ENCODE measurements at regions not wholly inside any gene's neighbourhood (a gene's known extent, or its start where the extent isn't known, plus 50 kb on each side); places are given as distances from the start of the nearest gene placed in this dataset.

DNA sequence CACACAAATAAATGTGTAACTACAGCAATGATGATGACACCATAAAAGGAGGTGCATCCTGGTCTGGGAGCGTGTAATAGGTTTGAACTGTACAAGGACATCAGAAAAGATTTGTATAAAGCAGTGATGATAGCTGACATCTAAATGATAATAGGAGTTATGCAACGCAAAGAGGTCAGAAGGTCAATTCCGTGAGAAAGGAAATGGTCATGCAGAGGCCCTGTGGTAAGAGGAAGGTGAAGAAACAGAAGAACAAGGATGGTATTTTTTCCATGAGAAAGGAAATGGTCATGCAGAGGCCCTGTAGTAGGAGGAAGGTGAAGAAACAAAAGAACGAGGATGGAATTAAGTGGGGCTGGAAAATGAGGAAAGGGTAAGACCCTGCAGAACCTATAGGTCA, 106.7 kb upstream of the TMPO start:
- no peak for DNase-seq

GRCh38 chr12:98409548-98409947, 105.8 kb upstream of the TMPO start:
- no peak for DNase-seq

DNA sequence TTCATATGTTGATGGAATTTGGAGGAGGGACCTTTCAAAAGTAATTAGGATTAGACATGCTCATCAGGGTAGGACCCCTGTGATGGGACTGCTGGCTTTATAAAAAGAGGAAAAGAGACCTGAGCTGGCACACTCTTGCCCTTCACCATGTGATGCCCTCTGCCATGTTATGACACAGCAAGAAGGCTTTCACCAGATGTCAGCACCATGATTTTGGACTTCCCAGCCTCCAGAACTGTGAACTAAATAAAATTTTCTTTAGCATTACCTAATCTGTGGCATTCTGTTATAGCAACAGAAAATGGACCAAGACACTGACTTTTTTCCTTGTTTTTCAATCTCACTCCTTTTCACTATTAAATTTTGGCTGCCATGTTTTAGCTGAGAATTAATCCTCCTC, 105.0 kb upstream of the TMPO start:
- DNase-seq, result no peak

- peak; percentile 32 for DNase-seq
Observed at GRCh38 chr12:98416845-98417244, 98.5 kb upstream of the TMPO start.

GRCh38 chr12:98417266-98417665, 98.1 kb upstream of the TMPO start:
- no peak for DNase-seq

GRCh38 chr12:98418357-98419075, 96.9 kb upstream of the TMPO start:
- DNase-seq, result no peak

DNA sequence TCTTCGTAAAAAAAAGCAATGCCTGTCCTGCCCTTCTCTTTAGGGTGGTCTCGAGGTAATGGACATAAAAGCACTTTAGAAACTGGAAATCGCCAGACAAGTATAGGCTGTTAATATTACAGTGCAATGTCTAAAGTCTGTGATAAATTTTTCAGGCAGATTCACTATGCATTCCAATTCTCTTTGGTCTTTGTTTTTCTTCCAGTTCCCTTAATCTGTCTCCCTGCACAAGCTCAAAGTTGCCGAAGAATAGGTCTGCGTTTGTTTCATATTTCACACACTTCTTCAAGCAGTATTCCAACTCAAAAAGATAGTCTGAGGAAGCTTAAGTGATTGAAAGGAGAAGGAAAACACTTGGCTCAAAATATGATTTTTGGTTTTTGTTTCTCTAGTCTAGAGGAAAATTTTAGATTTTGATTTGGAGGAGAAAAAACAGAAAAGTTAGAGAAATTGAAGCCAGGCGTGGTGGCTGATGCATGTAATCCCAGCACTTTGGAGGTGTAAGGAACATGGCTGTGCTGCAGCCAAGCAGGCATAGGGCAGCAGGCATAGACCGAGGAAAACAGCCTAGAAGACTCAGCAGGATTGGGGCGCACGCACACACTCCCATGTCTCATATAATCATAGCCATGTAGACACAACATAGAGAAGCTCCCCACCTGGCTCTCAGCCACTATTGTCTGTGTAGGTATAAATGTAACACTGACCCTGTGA, 96.2 kb upstream of the TMPO start:
- DNase-seq, result no peak

- DNase-seq, result no peak
Observed at GRCh38 chr12:98419795-98420404, 95.5 kb upstream of the TMPO start.

- no peak for DNase-seq
Observed at GRCh38 chr12:98420461-98420860, 94.9 kb upstream of the TMPO start.

DNA sequence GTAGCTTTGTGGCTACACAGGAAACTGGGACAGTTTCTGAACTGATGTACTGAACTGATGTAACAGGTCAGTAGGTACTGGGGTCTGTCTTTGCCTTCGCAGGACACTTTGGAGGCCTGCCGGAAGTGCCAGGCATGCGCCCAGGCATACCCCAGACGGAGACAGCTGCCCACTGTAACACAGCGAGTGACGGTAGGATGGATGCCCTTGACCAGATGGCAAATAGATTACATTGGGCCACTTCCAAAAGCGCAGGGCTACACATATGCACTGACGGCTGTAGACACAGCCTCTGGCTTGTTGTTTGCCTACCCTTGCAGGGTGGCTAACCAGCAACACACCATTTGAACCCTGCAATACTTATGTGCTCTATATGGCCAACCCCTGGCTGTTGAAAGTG, 94.1 kb upstream of the TMPO start:
- no peak for DNase-seq

- no peak for DNase-seq
Observed at GRCh38 chr12:98422359-98422758, 93.0 kb upstream of the TMPO start.

DNA sequence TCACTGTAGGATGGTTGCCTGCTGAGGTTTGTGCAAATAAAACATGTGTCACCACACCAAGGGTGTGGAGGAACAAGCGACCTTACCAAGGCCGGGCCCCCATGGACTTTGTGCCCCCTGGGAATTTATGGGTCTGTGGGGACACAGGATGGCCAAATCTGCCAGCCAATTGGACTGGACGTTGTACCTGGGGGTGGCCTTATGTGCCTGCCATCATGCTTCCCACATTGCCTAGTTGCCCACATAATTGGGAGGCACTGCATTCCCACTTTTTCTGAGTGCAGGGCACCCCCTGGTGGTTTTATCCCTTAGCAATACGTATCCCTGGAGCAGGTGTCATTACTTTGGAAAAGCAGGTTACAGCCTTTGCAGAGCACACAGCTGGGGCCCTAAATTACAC, 92.6 kb upstream of the TMPO start:
- peak; percentile 71 for DNase-seq

DNA sequence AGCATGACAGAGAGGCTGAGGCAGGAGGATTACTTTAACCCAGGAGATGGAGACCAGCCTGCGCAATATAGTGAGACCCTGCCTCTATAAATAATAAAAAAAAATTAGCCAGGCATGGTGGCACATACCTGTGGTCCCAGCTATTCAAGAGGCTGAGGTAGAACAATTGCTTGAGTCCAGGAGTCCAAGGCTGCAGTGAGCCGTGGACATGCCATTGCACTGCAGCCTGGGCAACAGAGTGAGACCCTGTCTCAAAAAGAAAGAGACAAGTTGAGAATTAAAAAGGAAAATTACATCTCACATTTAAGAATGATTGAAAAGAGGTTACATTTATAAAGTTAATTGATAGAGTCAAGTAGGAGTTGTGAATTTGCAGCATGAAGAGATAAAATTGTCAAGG, 91.4 kb upstream of the TMPO start:
- no peak for DNase-seq

DNA sequence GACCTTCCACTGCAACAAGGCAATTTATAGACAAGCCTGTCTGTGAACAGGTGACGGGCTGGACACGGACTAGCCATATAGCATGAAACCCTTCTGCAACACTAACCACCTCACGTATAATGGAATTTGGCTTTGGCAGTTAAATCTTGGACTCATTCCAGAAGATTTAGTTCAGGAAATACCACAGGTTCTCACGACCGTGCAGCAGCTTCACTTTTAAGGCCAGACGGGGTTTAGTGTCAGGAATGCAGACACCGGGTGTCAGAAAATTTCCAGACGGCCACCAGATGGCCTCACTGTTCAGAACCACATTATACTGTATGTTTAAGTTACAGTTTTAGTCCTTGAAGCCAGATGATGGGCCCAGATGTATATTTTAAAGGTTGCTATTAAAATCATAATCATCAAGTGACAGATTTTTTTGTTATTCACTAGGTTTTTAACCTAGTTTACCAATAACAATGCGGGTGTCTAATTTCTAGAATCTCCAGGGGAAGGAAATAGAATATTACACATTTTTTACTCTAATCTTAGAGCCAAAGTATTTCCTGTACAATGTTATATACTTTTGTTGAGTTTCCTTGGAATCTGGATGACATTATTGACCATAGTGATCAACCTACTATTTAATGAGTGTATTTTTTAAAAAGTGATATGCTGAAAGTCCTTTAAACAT, 90.5 kb upstream of the TMPO start:
- DNase-seq, result peak; percentile 48

DNA sequence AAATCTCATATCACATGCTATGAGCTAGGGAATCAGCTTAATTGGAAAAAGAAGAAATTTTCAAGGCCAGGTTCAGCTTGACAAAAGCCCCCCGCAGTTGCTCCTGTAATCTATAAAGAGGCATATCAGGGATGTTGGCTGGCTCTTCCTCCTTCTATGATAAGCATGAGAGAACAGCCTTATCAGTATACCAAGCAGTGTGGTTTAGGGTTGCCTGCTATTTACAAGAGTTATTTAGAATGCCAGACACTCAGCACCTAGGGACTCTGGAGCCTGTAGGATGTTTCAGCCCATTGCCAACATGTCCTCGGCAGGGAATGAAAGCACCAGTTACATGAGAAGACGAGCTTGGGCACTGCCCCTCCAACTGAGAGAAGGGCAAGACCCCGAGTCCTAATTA, 89.5 kb upstream of the TMPO start:
- DNase-seq, result no peak

- DNase-seq, result no peak
Observed at GRCh38 chr12:98431089-98431488, 84.3 kb upstream of the TMPO start.

- no peak for DNase-seq
Observed at GRCh38 chr12:98437166-98437565, 78.2 kb upstream of the TMPO start.

- DNase-seq, result no peak
Observed at GRCh38 chr12:98437806-98438595, 77.4 kb upstream of the TMPO start.

GRCh38 chr12:98438656-98439230, 76.6 kb upstream of the TMPO start:
- DNase-seq, result no peak

DNA sequence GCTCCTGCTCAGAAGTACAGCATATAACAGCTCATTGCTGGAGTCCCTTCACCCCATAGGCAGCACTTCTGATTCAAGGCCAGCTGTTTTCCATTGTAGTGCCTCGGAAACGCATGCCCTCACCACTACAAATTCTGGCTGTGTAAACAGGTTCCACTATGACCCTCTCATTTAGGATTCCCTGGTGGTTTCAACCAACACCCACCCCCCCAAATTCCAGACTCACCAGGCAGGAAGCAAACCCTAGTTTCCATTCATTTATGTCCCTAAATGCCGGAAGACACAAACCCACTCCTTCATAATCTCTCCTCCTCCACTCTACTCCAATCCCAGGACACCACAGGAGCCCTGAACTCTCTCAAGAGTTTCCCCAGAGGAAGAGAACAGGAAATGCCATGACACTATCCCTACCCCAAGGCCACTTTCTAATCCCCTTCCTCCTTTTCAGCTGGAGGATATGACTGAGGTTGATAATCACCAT, 75.9 kb upstream of the TMPO start:
- no peak for DNase-seq

DNA sequence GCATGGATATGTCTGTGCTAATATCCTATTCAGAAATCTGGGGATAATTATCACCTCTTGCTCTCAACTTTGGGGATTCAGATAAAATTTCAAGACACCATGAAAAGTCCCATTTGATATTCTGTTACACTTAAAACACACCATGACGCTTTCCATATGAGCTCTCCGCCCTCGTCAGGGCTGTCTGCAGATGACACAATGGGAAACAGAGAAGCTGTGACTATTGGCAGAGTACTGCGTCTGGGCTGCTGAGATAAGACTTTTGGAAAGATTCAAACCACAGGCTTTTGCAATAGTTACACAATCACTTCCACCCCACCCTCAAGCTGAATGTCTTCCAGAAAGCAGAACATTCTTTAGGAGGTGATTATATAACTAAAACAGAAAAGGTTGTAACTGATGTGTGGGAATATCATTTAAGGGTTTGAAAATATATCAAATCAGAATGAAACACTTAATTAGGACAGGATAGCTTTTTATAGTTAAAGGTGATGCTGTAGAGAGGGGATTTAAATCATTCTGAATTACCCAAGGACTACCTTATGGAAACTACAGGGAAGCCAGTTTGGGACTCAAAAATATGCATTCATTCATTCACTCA, 75.3 kb upstream of the TMPO start:
- DNase-seq, result no peak

DNA sequence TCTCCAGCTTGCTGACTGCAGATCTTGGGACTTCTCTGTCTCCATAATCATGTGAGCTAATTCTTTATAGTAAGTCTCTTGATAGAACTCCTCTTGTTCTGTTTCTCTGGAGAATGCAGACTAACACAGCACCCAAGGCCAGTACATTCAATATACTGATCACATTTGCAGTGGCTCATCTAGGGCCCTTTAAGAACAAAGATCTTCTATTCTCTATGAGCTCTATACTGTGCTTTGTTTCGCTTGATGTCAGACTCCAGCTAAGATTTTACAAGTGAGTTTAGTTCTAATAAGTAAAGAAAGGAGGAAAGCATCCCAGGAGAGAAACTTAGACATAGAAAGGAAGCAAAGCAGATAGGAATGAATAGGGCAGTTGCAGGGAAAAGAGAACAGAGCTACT, 69.3 kb upstream of the TMPO start:
- DNase-seq, result no peak

All from NCI-H146 (cell line).